Nephron (organoid): ENCODE measurements at regions not wholly inside any gene's neighbourhood (a gene's known extent, or its start where the extent isn't known, plus 50 kb on each side); places are given as distances from the start of the nearest gene placed in this dataset.

Experiments used
- H3K27ac Mint-ChIP-seq, 3 experiments: 2 replicates each; pipeline ENCODE4 v1.8.0; 2020; ENCODE audit warnings: mixed read lengths in 3 of 3, mild to moderate bottlenecking in 2 of 3, moderate library complexity in 1 of 3
- H3K27me3 Mint-ChIP-seq: 2 replicates; pipeline ENCODE4 v1.8.0; 2021; ENCODE audit warnings: low read depth, mild to moderate bottlenecking, moderate library complexity, mixed read lengths
- H3K36me3 Mint-ChIP-seq: 2 replicates; pipeline ENCODE4 v1.8.0; 2020; ENCODE audit warnings: low read depth, mixed read lengths
- H3K4me1 Mint-ChIP-seq: 2 replicates; pipeline ENCODE4 v1.8.0; 2020; ENCODE audit warnings: mixed read lengths
- H3K4me3 Mint-ChIP-seq, 3 experiments: 2 replicates each; pipeline ENCODE4 v1.8.0; 2020; ENCODE audit warnings: mild to moderate bottlenecking in 3 of 3, mixed read lengths in 3 of 3, moderate library complexity in 2 of 3
- H3K9me3 Mint-ChIP-seq: 2 replicates; pipeline ENCODE4 v1.8.0; 2020; ENCODE audit warnings: mixed read lengths
- CTCF ChIP-seq, 3 experiments: fragments of 200-600 bp; sonication (generic); IDR thresholded peaks; one replicate each; pipeline ENCODE4 v1.5.0; 2021; ENCODE audit warnings: antibody characterized with exemption in 3 of 3; ENCODE audit not compliant: unreplicated experiment in 3 of 3

- Mint-ChIP-seq H3K4me1 (peaks cover 70% of the 10 kb centered on the region), H3K9me3 (no peaks in the 10 kb centered on the region), H3K27ac (peak overlapping the region in 1 of 3 experiments; percentile 88), H3K27me3 (no peaks in the 10 kb centered on the region), H3K36me3 (no peaks in the 10 kb centered on the region), H3K4me3 (no peak overlapping the region)
- no peak for TF ChIP-seq CTCF (IDR thresholded peaks at IDR 0.05; ENCODE audit: unreplicated experiment in 3 of 3)
These were observed 250.4 kb downstream of the TSHZ3 start for GRCh38 chr19:31098836-31099235.

DNA sequence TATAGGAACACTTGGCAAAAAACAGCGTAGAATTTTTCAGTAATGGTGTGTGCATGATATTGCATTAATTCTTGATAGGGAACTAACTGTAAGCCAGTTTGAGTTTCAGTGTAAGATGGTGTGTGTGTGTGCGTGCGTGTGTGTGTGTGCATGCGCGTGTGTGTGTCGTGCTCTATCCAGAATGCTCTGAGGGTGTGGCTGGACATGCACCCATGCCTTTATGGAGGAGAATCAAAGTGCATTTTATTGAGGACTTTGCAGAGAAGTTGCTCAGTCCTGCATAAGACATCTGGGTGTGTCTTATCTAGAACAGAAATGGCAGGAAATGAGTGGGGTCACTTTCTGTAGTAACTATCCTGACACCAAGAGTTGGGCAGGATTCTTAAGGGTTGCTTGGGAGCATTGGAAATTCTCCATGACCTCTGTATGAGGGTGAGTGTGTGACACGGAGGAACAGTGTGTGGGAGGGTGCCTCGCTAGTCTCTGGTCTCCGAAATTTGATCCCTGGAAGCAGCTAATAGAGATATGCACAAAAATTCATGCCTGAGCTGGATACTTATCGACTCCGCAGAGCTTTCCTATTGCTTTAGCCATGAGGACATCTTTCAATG, 252.2 kb downstream of the TSHZ3 start:
- H3K27me3 Mint-ChIP-seq, result no peaks in the 10 kb centered on the region
- peak overlapping the region in 2 of 3 experiments; percentile 4 to 27 for H3K4me3 Mint-ChIP-seq
- no peaks in the 10 kb centered on the region for H3K9me3 Mint-ChIP-seq
- H3K4me1 Mint-ChIP-seq, result peaks cover 64% of the 10 kb centered on the region
- H3K36me3 Mint-ChIP-seq, result no peaks in the 10 kb centered on the region
- no peak for TF ChIP-seq CTCF (IDR thresholded peaks at IDR 0.05; ENCODE audit: unreplicated experiment in 3 of 3)
- H3K27ac Mint-ChIP-seq, result peak overlapping the region; percentile 84 to 89 (median 88)

DNA sequence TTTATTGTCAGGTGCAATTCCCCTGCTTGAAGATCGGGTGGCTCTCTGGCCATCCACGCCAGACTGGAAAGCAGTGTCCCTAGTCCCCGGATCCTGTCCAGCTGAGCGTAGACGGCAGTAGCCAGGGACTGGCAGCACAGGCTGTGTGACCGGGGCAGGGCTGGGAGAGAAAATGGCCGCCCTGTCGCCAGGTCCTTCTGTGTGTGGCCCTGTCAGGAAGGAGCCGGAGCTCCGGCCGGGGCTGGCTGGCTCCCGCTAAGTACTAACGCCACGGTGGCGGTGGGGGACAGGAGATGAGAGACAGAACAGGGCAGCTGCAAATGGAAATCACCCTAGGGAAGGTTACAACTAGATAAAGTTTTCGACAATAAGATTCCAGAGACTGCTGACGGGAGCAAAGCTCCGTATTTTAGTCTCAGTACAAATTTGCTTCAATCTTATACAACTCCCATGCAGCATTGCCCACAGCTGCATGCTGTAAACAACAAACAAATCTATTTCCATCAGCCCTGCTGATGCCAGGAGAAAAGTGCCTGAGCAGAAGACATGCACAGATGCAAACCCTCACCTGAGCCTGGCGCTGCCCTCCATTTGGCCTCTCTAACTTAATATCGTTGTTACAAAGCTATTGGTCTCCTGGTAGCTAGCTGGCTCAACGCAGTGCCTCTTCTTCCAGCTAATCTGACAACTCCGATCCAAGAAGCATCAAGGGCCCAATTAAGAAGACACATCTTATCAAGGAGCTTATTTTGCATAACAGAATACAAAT, 253.0 kb downstream of the TSHZ3 start:
- H3K27me3 Mint-ChIP-seq, result no peaks in the 10 kb centered on the region
- no peaks in the 10 kb centered on the region for H3K9me3 Mint-ChIP-seq
- H3K27ac Mint-ChIP-seq, result peak overlapping the region; percentile 84 to 89 (median 88)
- no peaks in the 10 kb centered on the region for H3K36me3 Mint-ChIP-seq
- no peak overlapping the region for H3K4me3 Mint-ChIP-seq
- peaks cover 56% of the 10 kb centered on the region for H3K4me1 Mint-ChIP-seq
- no peak for TF ChIP-seq CTCF (IDR thresholded peaks at IDR 0.05; ENCODE audit: unreplicated experiment in 3 of 3)

GRCh38 chr19:31095100-31095804, 254.0 kb downstream of the TSHZ3 start:
- no peaks in the 10 kb centered on the region for H3K36me3 Mint-ChIP-seq
- peaks cover 46% of the 10 kb centered on the region for H3K4me1 Mint-ChIP-seq
- H3K4me3 Mint-ChIP-seq, result no peak overlapping the region
- peak overlapping the region; percentile 8 to 13 (median 13) for H3K27ac Mint-ChIP-seq
- peaks cover 5% of the 10 kb centered on the region for H3K27me3 Mint-ChIP-seq
- TF ChIP-seq CTCF (IDR thresholded peaks at IDR 0.05; ENCODE audit: unreplicated experiment in 3 of 3), result no peak
- H3K9me3 Mint-ChIP-seq, result no peaks in the 10 kb centered on the region

GRCh38 chr19:31092274-31092673, 257.0 kb downstream of the TSHZ3 start:
- Mint-ChIP-seq H3K27ac (no peak overlapping the region), H3K4me3 (no peak overlapping the region), H3K36me3 (no peaks in the 10 kb centered on the region), H3K9me3 (no peaks in the 10 kb centered on the region), H3K27me3 (peaks cover 7% of the 10 kb centered on the region), H3K4me1 (peaks cover 19% of the 10 kb centered on the region)
- no peak for TF ChIP-seq CTCF (IDR thresholded peaks at IDR 0.05; ENCODE audit: unreplicated experiment in 3 of 3)
